AG20443 (cell line): ENCODE measurements at regions not wholly inside any gene's neighbourhood (a gene's known extent, or its start where the extent isn't known, plus 50 kb on each side); places are given as distances from the start of the nearest gene placed in this dataset.
A peak's percentile ranks its signal among the peaks of the same experiment; 100 is the strongest.
"Not testable (repeated sequence)": the region's sequence is repeated elsewhere in the genome, so short reads cannot be mapped to it uniquely, and the experiment has no call there.

Source experiments
- DNase-seq: peaks from one replicate; pipeline ENCODE4 v3.0.0; 2012; ENCODE audit warnings: low spot score, mixed read lengths

DNA sequence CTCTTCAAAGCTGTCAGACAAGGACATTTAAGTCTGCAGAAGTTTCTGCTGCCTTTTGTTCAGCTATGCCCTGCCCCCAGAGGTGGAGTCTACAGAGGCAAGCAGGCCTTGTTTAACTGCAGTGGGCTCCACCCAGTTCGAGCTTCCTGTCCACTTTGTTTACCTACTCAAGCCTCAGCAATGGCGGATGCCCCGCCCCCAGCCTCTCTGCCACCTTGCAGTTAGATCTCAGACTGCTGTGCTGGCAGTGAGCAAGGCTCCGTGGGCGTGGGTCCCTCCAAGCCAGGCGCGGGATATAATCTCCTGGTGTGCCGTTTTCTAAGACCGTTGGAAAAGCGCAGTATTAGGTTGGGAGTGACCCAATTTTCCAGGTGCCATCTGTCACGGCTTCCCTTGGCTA is 144.5 kb upstream of the GOT2 start:
- DNase-seq, result not testable (repeated sequence)

DNA sequence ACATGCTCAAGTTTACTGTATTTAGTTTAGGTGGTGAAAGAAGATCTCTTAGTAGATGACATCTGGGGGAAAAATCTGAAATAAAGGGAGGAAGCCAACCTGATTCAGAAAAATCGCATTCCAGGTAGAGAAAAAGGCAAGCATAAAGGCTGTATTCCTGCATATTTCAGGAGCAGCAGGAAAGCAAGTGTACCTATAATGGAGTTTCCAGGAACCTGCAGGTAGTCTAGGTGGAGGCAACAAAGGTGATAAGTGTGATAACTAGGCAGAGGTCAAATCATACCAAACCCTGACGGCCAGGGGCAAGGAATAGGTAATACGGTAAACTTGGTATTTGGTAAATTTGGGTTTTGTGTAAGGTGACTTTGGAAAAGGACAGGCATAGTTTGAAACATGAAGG is 132.8 kb upstream of the GOT2 start:
- no peak for DNase-seq

DNA sequence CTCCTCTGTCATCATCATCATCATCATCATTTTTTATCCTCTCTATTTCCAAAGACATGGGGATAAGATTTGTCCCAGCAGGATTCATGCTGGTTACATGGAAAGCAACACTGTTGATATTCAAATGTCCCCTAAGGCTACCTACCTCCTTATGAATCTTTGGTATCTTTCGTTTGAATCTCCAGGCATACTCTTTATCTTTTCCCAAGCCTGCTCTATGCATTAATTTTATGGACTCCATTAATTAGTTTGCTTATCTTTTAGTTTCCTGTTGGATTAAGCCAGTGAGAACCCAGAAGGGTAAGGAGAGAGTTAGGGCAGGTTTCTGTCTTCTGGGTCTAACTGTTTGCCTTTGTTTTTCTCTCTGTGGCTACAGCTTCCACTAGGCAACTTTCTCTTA is 129.6 kb upstream of the GOT2 start:
- no peak for DNase-seq

DNA sequence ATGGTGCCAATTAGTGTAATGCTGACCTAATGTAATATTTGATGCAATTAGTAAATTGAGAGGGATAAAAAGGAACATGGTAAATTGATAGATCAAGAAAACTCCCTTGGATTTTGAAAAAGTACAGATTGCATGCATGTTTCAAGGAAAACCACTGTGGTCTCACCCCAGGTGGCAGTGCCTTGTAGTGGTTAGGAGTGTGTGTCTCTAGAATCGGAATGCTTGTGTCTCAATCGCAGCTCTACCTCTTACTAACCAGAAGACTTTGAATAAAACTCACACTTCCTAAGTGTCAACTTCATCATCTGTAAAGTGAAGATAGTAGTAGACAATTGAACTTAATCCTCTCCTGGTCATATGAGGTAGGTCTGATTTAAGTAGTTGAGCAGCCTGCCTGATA is 128.9 kb upstream of the GOT2 start:
- DNase-seq, result no peak

DNA sequence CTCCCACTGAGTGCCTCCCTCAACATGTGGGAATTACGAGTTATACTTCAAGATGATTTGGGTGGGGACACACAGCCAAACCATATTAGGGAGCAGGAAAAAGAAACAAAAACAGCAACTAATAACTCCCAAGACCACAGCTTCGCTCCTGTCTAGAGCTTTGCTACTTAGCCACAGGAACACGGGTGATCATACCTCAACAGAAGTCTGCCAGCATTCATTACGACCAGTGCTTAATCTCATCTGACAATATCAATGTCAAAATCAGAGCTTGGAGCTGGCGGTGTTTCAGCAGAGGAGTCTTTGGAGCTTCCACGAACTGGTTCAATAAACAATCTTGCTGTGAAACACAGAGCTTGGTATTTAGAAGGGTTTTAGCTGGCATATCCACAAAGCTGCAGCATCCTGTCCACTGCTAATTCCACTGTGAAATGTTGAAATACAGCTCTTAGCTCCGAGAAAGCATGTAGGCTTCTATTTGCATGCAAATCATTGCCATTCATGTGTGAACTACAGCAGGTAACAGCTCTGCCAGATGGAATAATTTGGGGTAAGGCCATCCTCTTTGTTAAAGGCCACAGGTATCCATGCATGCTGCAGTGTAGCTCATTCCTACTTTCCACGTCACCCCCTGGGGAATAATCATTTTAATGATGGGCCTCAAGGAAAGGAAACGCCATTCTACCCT is 128.4 kb upstream of the GOT2 start:
- no peak for DNase-seq

- no peak for DNase-seq
These were observed 126.0 kb upstream of the GOT2 start for GRCh38 chr16:58859958-58860669.

- DNase-seq, result not testable (repeated sequence)
These were observed 124.5 kb upstream of the GOT2 start for GRCh38 chr16:58858577-58858976.

- no peak for DNase-seq
These were observed 121.3 kb upstream of the GOT2 start for GRCh38 chr16:58855291-58855863.

- no peak for DNase-seq
These were observed 120.0 kb upstream of the GOT2 start for GRCh38 chr16:58853854-58854791.

- DNase-seq, result no peak
These were observed 116.5 kb upstream of the GOT2 start for GRCh38 chr16:58850678-58851020.

- no peak for DNase-seq
These were observed 116.0 kb upstream of the GOT2 start for GRCh38 chr16:58850019-58850677.

DNA sequence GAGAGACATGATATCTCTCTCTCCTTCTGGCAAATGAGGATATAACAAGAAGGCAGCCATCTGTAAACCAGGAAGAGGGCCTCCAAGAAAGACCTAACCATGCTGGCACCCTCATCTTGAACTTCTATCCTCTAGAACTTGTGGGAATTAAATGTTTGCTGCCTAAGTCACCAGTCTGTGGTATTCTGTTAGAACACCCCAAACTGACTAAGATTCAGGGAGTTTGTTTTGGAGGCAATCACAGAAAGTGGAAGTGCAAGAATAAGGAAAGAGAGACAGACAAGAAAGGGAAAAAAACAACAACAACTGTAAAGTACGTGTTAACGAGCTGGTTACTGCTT is 114.5 kb upstream of the GOT2 start:
- no peak for DNase-seq

DNA sequence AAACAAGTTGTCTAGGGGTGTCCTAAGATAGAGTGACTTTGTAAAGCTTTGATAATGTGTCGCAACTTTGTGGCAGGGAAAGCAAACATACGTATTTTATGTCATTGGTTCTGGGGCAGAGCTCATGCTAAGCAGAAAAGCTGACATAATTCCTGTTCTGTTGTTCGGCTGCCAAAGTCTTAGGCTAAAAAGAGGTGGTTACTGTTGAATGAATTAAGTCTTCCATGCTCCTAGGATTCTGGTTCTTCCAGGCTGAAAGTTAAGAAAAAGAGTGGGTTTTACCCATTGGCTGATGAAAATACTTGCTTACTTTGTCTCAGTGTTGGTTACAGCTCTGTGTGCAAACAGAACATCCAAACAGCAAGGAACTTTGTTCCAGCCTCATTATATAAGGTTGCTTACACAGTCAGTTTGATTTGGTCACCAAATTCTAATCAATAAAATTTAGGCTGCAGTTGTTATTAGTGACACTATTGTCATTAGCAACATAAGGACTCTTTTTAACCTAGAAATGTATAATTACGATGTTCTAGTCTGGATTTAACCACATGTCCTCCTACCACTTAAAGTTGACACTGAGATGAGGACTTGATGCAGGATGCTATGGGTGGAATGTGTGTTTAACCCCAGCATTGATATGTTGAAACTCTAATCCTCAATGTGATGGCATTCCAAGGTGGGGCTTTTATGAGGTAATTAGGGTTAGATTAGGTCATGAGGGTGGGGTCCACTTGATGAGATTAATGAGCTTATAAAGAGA is 114.0 kb upstream of the GOT2 start:
- peak; percentile 10 for DNase-seq

GRCh38 chr16:58846226-58846625 is 112.1 kb upstream of the GOT2 start:
- DNase-seq, result not testable (repeated sequence)

- peak; percentile 39 for DNase-seq
These were observed 109.6 kb upstream of the GOT2 start for GRCh38 chr16:58843675-58844074.

- DNase-seq, result no peak
These were observed 108.6 kb upstream of the GOT2 start for GRCh38 chr16:58842746-58843145.

DNA sequence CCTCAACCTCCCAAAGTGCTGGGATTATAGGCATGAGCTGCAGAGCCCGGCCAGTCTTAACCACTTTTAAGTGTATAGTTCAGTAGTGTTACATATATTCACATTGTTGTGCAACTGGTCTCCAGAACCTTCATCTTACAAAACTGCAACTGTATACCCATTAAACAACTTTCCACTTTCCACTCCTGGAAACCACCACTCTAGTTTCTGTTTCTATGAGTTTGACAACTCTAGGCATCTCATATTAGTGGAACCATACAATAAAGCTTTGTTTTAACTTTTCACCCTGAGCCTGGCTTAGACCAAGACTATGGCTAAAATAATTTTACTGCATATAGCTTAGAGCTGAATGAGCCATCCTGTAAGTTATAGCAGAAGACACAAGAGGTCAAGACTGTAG is 108.0 kb upstream of the GOT2 start:
- DNase-seq, result no peak

DNA sequence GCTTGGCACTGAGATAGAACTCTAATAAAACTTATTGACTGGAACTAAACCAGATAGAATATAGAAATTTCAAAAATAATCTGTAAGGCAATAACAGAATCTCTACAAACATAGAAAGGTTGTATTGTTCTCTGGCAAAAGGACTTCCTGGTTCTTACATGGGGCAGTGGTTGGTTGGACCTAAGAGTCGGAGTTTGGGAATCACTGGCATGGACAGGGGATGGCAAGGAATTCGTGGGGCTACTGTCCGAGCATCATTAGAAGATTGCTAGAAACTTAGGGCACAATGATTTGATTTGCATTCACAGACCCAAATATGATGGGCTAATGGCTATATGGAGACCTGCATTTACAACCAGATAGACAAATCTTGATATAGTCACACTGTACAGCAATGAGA is 103.8 kb upstream of the GOT2 start:
- no peak for DNase-seq

- no peak for DNase-seq
These were observed 102.3 kb upstream of the GOT2 start for GRCh38 chr16:58836427-58836826.

DNA sequence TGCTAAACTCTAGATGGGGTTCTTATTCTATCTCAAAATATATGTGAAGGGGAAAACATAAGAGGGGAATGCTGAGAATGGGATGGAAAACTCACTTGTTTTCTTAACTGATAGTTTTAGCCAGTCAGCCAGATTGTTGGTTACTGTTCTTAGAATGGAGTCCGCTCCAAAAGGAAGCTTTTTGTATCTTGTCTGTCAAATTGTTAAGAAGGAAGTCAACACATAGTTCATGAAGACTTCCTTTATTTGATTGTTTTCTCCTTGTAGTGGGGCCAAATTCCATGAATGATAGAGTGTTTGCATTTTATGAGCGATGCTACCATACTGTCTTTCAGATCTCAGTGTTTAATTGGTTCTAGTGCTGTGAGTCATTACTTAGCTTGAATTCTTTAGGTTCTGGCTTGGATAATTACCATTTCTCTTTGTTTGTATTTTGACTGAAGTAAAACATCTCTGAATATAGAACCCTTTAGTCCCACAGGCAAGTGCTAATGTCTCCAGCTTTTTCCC is 98.3 kb upstream of the GOT2 start:
- DNase-seq, result no peak

GRCh38 chr16:58831386-58831785 is 97.3 kb upstream of the GOT2 start:
- no peak for DNase-seq
